ENCODE measurements at regions not wholly inside any gene's neighbourhood (a gene's known extent, or its start where the extent isn't known, plus 50 kb on each side); places are given as distances from the start of the nearest gene placed in this dataset.

- 57 to 67% methylated on average over 1 of the region's 1 CpG for WGBS, 2 donors
- intact Hi-C loops (cut with DNase I): no loop called here
- H3K4me1 ChIP-seq: no peaks in the 10 kb centered on the region
- H3K36me3 ChIP-seq: no peaks in the 10 kb centered on the region
- H3K27ac ChIP-seq: no peak overlapping the region
- no peak for DNase-seq
- no peak overlapping the region for H3K4me3 ChIP-seq
- no peaks in the 10 kb centered on the region for H3K9me3 ChIP-seq
- no peaks in the 10 kb centered on the region for H3K27me3 ChIP-seq
- no peak for TF ChIP-seq POLR2A (IDR thresholded peaks at IDR 0.05)
- no peak for TF ChIP-seq CTCF (IDR thresholded peaks at IDR 0.05)
Observed at GRCh38 chr4:133929531-133930239, 271.9 kb downstream of the PABPC4L start.

- Histone ChIP-seq H3K4me3 (no peak overlapping the region), H3K36me3 (no peaks in the 10 kb centered on the region), H3K27me3 (no peaks in the 10 kb centered on the region), H3K9me3 (no peaks in the 10 kb centered on the region), H3K4me1 (no peaks in the 10 kb centered on the region), H3K27ac (no peak overlapping the region)
- DNase-seq: no peak
- TF ChIP-seq POLR2A (IDR thresholded peaks at IDR 0.05) (no peak), CTCF (IDR thresholded peaks at IDR 0.05) (no peak)
- intact Hi-C loops (cut with DNase I): no loop called here
- 76 to 83% methylated on average over 8 of the region's 8 CpGs for WGBS, 2 donors
Observed at GRCh38 chr4:133921280-133922195, 280.1 kb downstream of the PABPC4L start.

GRCh38 chr4:133920236-133920635, 281.4 kb downstream of the PABPC4L start:
- Histone ChIP-seq H3K4me1 (no peaks in the 10 kb centered on the region), H3K9me3 (no peaks in the 10 kb centered on the region), H3K27me3 (no peaks in the 10 kb centered on the region), H3K4me3 (no peak overlapping the region), H3K36me3 (no peaks in the 10 kb centered on the region), H3K27ac (no peak overlapping the region)
- intact Hi-C loops (cut with DNase I): no loop called here
- no peak for DNase-seq
- 64 to 68% methylated on average over 2 of the region's 2 CpGs for WGBS, 2 donors
- no peak for TF ChIP-seq POLR2A (IDR thresholded peaks at IDR 0.05)
- no peak for TF ChIP-seq CTCF (IDR thresholded peaks at IDR 0.05)

- no peak for DNase-seq
- no peaks in the 10 kb centered on the region for H3K4me1 ChIP-seq
- intact Hi-C loops (cut with DNase I): no loop called here
- TF ChIP-seq CTCF (IDR thresholded peaks at IDR 0.05): no peak
- no peak for TF ChIP-seq POLR2A (IDR thresholded peaks at IDR 0.05)
- no peak overlapping the region for H3K27ac ChIP-seq
- WGBS, 2 donors: 58 to 67% methylated on average over 3 of the region's 3 CpGs
- no peak overlapping the region for H3K4me3 ChIP-seq
- no peaks in the 10 kb centered on the region for H3K27me3 ChIP-seq
- no peaks in the 10 kb centered on the region for H3K36me3 ChIP-seq
- H3K9me3 ChIP-seq: peaks cover 0 to 3% (median 0%) of the 10 kb centered on the region in 3 donors
Observed at GRCh38 chr4:133910165-133910564, 291.4 kb downstream of the PABPC4L start.

- TF ChIP-seq POLR2A (IDR thresholded peaks at IDR 0.05) (no peak), CTCF (IDR thresholded peaks at IDR 0.05) (no peak)
- H3K9me3 ChIP-seq: no peaks in the 10 kb centered on the region
- no peak for DNase-seq
- no peak overlapping the region for H3K27ac ChIP-seq
- intact Hi-C loops (cut with DNase I): no loop called here
- H3K4me1 ChIP-seq: no peaks in the 10 kb centered on the region
- H3K4me3 ChIP-seq: no peak overlapping the region
- H3K36me3 ChIP-seq: no peaks in the 10 kb centered on the region
- H3K27me3 ChIP-seq: no peaks in the 10 kb centered on the region
Observed at GRCh38 chr4:133903029-133903428, 298.6 kb downstream of the PABPC4L start.
